HG03060 (cell line): ENCODE measurements at regions not wholly inside any gene's neighbourhood (a gene's known extent, or its start where the extent isn't known, plus 50 kb on each side); places are given as distances from the start of the nearest gene placed in this dataset.

Experiments used
- ATAC-seq: cut with Tn5 transposase; IDR thresholded peaks from one replicate; pipeline ENCODE4 v1.9.1; 2021; ENCODE audit warnings: low read depth, moderate number of reproducible peaks; ENCODE audit not compliant: unreplicated experiment

DNA sequence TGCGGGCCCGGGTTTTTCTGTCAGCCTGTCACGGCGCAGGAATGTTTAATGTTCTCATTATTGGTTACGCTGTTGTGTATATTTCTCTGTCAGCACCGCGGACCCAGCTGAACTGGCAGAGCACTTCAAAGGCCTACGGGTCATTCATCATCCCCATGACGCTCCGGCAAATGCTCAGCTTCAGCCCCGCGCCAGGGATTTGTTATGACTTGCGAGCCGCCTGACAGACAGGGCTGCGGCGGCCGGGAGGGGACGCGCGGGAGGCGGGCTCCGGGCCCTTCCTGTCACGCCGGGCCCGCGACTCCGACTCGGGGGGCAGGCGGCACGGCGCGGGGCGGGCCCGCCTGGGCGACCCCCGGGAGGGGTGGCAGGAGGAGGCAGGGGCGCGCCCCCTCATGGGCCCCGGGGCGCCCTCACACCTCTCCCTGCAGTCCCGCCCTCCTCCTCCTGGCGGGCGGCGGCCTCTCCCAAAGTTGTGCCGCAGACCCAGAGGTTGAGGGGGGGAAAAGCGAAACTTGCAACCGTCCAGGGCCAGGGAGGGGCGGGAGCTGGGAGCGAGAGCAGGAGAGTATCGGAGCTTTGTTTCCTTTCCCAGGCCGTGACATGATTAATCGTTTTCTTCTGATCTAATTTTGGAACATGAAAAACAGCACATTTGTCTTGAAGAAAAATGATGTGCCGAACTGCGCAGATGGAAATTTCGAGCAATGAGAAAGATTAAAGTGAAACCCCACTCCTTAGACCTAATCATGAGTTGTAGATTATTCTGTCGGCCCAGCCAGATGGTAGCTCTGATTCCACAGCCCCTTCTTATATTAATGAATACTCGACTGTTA, 59.3 kb upstream of the COMTD1 start:
- ATAC-seq, result peak; percentile 62

DNA sequence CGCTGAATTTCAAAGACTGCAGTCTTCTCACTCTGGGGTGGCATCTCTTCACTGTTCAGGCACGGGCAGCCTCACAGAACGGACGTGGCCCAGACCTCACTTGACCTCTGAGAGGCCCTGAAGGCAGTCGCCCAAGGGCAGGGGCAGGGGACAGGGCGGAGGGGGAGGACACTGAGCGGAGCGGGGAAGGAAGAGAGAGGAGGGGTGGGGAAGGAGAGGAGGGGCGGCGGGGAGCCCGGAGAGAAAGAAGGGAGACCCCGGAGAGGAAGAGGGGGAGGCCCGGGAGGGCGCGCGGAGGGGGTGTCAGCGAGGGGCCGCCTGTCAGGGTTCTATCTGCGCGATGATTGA, 58.7 kb upstream of the COMTD1 start:
- ATAC-seq, result no peak

DNA sequence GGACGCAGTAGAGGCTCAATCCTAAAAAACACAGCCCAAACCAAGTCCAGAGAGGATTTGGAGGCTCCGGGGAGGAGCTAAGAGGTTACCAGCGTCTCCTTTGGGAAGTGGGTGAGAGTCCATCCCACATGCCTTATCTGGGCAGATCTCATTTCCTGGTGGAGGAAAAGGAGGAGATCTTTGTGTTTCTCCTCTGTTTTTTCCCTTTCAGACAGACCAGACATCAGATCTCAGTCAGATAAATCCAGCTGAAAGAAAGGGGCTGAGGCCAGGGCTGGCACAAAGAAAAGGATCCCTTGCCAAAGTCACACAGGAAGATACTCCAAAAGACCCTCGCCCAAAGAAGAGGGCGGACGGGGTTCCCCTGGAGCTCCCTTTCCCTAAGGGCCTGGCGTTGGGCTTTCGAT, 58.3 kb upstream of the COMTD1 start:
- ATAC-seq, result no peak

DNA sequence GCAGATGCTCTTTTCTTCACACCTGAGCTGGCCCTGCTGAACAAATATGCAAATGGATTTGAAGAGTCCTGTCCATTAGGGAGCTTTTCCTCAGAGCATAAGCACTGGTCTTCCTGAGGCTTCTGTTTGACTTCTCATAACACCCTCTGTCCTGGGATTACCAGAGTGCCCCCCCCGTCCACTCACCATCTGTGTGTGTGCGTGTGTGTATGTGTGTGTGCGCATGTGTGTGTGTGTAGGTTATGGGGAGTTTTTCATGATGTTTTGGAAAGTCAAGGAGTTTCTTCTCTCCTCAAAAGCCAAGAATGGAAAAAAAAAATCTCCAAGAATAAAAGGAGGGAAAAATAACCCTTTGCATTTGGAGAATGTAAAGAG, 57.7 kb upstream of the COMTD1 start:
- ATAC-seq, result no peak

DNA sequence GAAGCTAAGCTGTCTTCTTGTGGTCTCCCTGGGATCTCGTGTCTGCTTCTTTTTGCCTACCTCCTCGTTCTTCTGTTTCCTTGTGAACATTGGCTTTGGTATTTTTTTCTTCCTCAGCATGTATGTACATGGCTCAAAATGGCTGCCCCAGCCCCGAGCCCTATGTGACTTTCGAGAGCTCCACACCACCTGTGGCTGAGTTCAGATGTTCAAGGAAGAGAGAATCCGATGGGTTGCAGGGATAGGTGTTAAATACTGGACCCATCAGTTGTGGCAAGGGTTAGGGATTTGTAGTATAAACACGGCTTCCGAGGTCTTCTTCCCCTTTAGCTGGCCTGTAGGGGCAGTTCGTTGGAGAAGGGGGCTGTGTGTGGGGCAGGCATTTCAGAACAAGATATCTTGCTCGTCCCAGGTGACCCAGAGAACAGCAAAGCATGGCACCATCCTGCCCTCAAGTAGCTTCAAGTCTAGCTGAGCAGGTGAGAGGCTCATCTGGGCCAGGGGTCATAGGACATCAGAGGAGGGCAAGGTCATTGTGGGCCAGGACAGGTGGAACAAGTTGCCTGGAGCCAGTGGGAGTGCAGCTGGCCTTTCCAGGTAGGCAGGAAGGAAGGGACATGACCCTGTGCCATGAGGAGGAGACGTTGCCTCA, 57.2 kb upstream of the COMTD1 start:
- no peak for ATAC-seq

DNA sequence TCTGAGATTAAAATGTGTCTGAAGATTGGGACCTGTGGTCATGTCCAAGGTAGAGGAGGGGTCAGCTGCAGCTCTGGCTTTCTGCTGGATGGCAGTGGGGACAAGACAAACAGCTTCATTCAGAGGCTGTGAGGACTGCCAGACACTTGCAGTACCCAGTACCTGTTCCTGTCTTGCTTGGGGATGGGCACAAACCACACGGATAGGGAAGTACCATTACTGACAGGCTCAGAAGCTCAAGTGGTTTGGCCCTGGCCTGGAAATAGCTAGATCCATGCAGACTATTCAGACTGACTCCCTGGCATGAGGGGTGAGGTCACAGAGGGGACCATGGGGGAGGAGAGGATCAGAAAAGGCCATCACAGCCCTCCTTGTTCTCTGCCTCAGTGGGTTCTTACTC, 56.0 kb upstream of the COMTD1 start:
- no peak for ATAC-seq

DNA sequence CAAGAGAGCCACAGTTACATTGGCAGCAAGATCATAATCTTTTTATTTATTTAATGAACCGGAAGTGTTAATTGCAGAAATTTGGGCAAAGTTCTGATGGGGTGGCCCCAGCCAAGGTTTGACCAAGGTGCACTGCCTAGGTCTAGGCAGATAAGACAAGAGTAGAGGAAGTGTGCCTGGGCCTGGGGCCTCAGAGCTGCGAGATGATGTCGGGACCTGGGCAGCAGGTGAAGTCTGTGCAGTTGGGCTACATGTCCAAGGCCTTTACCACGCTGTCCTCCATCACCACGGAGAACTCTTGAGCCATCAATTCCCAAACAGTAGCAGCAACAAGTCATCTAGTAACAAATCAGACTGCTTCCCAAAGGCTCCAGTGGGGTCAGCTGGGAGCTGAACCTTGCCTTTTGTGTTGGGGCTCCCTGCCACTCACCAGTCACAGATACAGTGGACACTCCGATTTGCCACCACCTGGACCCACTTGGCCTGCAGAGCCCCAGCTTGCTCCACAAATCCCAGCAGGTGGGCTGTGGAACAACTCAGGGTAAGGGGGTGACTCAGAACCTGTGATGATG, 52.5 kb upstream of the COMTD1 start:
- no peak for ATAC-seq

DNA sequence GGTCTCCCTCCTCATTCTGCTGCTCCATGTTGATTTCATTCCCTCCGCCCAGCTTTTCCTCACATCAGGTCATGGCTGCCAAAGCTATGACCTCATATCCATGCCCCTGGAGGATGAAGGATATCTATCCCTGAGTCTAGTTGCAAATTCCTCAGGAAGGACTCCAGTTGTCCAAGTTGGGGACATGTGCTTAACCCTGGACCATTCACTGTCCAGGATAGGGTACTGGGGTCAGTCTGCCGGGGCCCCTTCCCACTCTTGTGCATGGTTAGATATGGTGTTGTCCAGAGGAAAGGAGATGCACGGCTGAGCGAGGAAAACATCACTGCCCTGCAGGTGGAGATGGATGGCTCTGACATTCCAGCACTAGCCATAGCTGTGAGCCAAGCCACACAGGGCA, 51.9 kb upstream of the COMTD1 start:
- no peak for ATAC-seq

DNA sequence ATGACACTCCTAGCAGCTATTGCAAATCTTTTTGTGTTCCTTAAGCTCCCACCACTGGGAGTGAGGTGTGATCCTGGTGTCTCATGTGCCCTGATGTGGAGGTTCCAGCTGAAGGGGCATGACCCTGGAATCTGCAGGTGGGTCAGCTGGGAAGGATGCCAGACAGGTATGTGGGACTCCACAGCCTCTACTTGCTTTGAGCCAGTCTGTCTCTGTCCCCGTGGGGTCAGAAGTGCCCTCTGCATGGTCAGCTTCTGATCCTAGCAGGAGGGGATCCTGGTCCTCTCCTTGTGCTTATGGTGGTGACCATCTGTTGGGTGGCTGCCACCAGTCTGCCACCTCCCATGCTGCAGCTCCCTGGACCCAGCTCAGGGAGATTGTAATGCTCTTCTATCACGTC, 51.1 kb upstream of the COMTD1 start:
- ATAC-seq, result no peak
